DND-41 (cell line): ENCODE measurements at regions not wholly inside any gene's neighbourhood (a gene's known extent, or its start where the extent isn't known, plus 50 kb on each side); places are given as distances from the start of the nearest gene placed in this dataset.

Source experiments
- CTCF ChIP-seq: IDR thresholded peaks from 2 replicates; pipeline ENCODE4 v1.5.1; 2012; ENCODE audit warnings: borderline replicate concordance, low read length, moderate library complexity, mild to moderate bottlenecking; ENCODE audit not compliant: poor library complexity, severe bottlenecking; ENCODE audit errors: extremely low read depth
- EZH2 ChIP-seq: IDR thresholded peaks from 3 replicates; pipeline ENCODE4 v1.6.1; 2012; ENCODE audit warnings: borderline replicate concordance, low read depth, mild to moderate bottlenecking, moderate library complexity, low read length, inconsistent platforms; ENCODE audit not compliant: severe bottlenecking

GRCh38 chr2:134770702-134771101 is 51.9 kb upstream of the TMEM163 start:
- TF ChIP-seq CTCF (no peak), EZH2 (no peak)
